SU-DHL-6 (cell line): ENCODE measurements at regions not wholly inside any gene's neighbourhood (a gene's known extent, or its start where the extent isn't known, plus 50 kb on each side); places are given as distances from the start of the nearest gene placed in this dataset.
"Not testable (repeated sequence)": the region's sequence is repeated elsewhere in the genome, so short reads cannot be mapped to it uniquely, and the experiment has no call there.

ENCODE experiments used
- H2AFZ ChIP-seq: fragments of 200-600 bp; sonication (generic); 2 replicates; pipeline ENCODE4 v1.6.1; 2014; ENCODE audit warnings: low read depth, mild to moderate bottlenecking, moderate library complexity, mixed read lengths, antibody characterized with exemption, low read length; ENCODE audit not compliant: severe bottlenecking
- H3F3A ChIP-seq: fragments of 200-600 bp; shearing (Covaris generic); 2 replicates; pipeline ENCODE4 v1.6.0; 2016; ENCODE audit warnings: antibody characterized with exemption, mild to moderate bottlenecking; ENCODE audit not compliant: insufficient read depth
- H3K27ac ChIP-seq: fragments of 200-600 bp; sonication (generic); 2 replicates; pipeline ENCODE4 v1.5.1; 2016; ENCODE audit warnings: low read depth, mild to moderate bottlenecking, low read length, moderate library complexity, mixed read lengths
- H3K27me3 ChIP-seq: fragments of 200-600 bp; sonication (generic), shearing (Covaris generic); 2 replicates; pipeline ENCODE4 v1.6.0; 2014; ENCODE audit warnings: mild to moderate bottlenecking, low read length
- H3K36me3 ChIP-seq: fragments of 200-600 bp; sonication (generic); 2 replicates; pipeline ENCODE4 v1.6.1; 2014; ENCODE audit warnings: mild to moderate bottlenecking, low read length, mixed read lengths
- H3K4me2 ChIP-seq: fragments of 300-600, 200-600 bp; shearing (Covaris generic), sonication (generic); 2 replicates; pipeline ENCODE4 v1.6.0; 2014; ENCODE audit warnings: low read length, low read depth, mild to moderate bottlenecking; ENCODE audit not compliant: poor library complexity, severe bottlenecking
- H3K4me3 ChIP-seq: fragments of 200-600 bp; sonication (generic); 2 replicates; pipeline ENCODE4 v1.5.1; 2014; ENCODE audit warnings: antibody characterized with exemption, low read length, mild to moderate bottlenecking, mixed read lengths; ENCODE audit not compliant: insufficient read depth, poor library complexity, severe bottlenecking
- H3K79me2 ChIP-seq: fragments of 200-600 bp; sonication (generic); 2 replicates; pipeline ENCODE4 v1.6.1; 2014; ENCODE audit warnings: mild to moderate bottlenecking, low read length, moderate library complexity; ENCODE audit not compliant: insufficient read depth
- H3K9ac ChIP-seq: fragments of 200-600 bp; sonication (generic); 2 replicates; pipeline ENCODE4 v1.7.0; 2014; ENCODE audit warnings: mild to moderate bottlenecking, low read length
- H3K9me2 ChIP-seq: fragments of 200-600 bp; sonication (generic); replicated peaks from 2 replicates; pipeline ENCODE4 v1.6.1; 2014; ENCODE audit warnings: low read length; ENCODE audit not compliant: insufficient read depth
- H3K9me3 ChIP-seq: fragments of 200-600 bp; sonication (generic); 2 replicates; pipeline ENCODE4 v1.6.1; 2014; ENCODE audit warnings: low read length, mixed read lengths; ENCODE audit not compliant: insufficient read depth
- H4K20me1 ChIP-seq: fragments of 200-600 bp; sonication (generic); 2 replicates; pipeline ENCODE4 v1.6.1; 2014; ENCODE audit warnings: low read depth, mild to moderate bottlenecking, antibody characterized with exemption, low read length, moderate library complexity, mixed read lengths
- CTCF ChIP-seq: fragments of 200-600 bp; sonication (generic); IDR thresholded peaks from one replicate; pipeline ENCODE4 v1.5.1; 2017; ENCODE audit warnings: antibody characterized with exemption, mild to moderate bottlenecking, low read length, moderate library complexity; ENCODE audit not compliant: insufficient read depth, poor library complexity, severe bottlenecking
- EZH2phosphoT487 ChIP-seq: fragments of 200-600 bp; sonication (generic), shearing (Covaris generic); conservative IDR thresholded peaks from 2 replicates; pipeline ENCODE4 v1.6.1; 2018; ENCODE audit warnings: mild to moderate bottlenecking, antibody characterized with exemption, low read length, moderate library complexity, mixed read lengths

GRCh38 chr13:34738254-34738992, 203.6 kb upstream of the NBEA start:
- no peaks in the 10 kb centered on the region for H3K9me3 ChIP-seq
- no peaks in the 10 kb centered on the region for H3K9me2 ChIP-seq
- no peak overlapping the region for H3K27ac ChIP-seq
- no peak for TF ChIP-seq CTCF
- TF ChIP-seq EZH2phosphoT487: no peak
- no peaks in the 10 kb centered on the region for H3K79me2 ChIP-seq
- H3K27me3 ChIP-seq: no peaks in the 10 kb centered on the region
- no peaks in the 10 kb centered on the region for H4K20me1 ChIP-seq
- H3K9ac ChIP-seq: no peak overlapping the region
- H3K36me3 ChIP-seq: no peaks in the 10 kb centered on the region
- no peak overlapping the region for H3K4me3 ChIP-seq
- no peak overlapping the region for H3K4me2 ChIP-seq
- no peaks in the 10 kb centered on the region for H3F3A ChIP-seq
- H2AFZ ChIP-seq: no peak overlapping the region

GRCh38 chr13:34747056-34747455, 195.0 kb upstream of the NBEA start:
- not testable (repeated sequence) for H3K36me3 ChIP-seq, H4K20me1 ChIP-seq, H3K79me2 ChIP-seq, H3K9ac ChIP-seq, H3K27ac ChIP-seq, H3K9me2 ChIP-seq, H3K4me3 ChIP-seq, H3K9me3 ChIP-seq, H3K27me3 ChIP-seq, H2AFZ ChIP-seq, H3F3A ChIP-seq, H3K4me2 ChIP-seq

GRCh38 chr13:34747507-34747906, 194.6 kb upstream of the NBEA start:
- H3F3A ChIP-seq: no peaks in the 10 kb centered on the region
- H3K9ac ChIP-seq: no peak overlapping the region
- H3K9me2 ChIP-seq: no peaks in the 10 kb centered on the region
- no peaks in the 10 kb centered on the region for H3K9me3 ChIP-seq
- no peaks in the 10 kb centered on the region for H3K27me3 ChIP-seq
- H4K20me1 ChIP-seq: no peaks in the 10 kb centered on the region
- no peaks in the 10 kb centered on the region for H3K79me2 ChIP-seq
- no peak overlapping the region for H2AFZ ChIP-seq
- H3K36me3 ChIP-seq: no peaks in the 10 kb centered on the region
- H3K4me2 ChIP-seq: no peak overlapping the region
- no peak for TF ChIP-seq EZH2phosphoT487
- no peak for TF ChIP-seq CTCF
- no peak overlapping the region for H3K27ac ChIP-seq
- no peak overlapping the region for H3K4me3 ChIP-seq

- Histone ChIP-seq H3K9me2 (no peaks in the 10 kb centered on the region), H3K27me3 (no peaks in the 10 kb centered on the region), H2AFZ (no peak overlapping the region), H3K9ac (no peak overlapping the region), H3K4me3 (no peak overlapping the region), H4K20me1 (no peaks in the 10 kb centered on the region), H3K27ac (no peak overlapping the region), H3K79me2 (no peaks in the 10 kb centered on the region), H3F3A (no peaks in the 10 kb centered on the region), H3K4me2 (no peak overlapping the region), H3K36me3 (no peaks in the 10 kb centered on the region), H3K9me3 (no peaks in the 10 kb centered on the region)
- TF ChIP-seq EZH2phosphoT487: no peak
- TF ChIP-seq CTCF: no peak
Observed at GRCh38 chr13:34748073-34748472, 194.0 kb upstream of the NBEA start.
